ENCODE measurements at regions not wholly inside any gene's neighbourhood (a gene's known extent, or its start where the extent isn't known, plus 50 kb on each side); places are given as distances from the start of the nearest gene placed in this dataset.

- TF ChIP-seq CTCF (IDR thresholded peaks at IDR 0.05) (no peak), POLR2A (IDR thresholded peaks at IDR 0.05) (no peak)
Measured at GRCh38 chr10:3476640-3477448, 304.3 kb upstream of the PITRM1 start.

All from heart left ventricle (tissue), 13 donors.